Mesothelial cell of epicardium (in vitro differentiated cells): ENCODE measurements at regions not wholly inside any gene's neighbourhood (a gene's known extent, or its start where the extent isn't known, plus 50 kb on each side); places are given as distances from the start of the nearest gene placed in this dataset.

Experiments
- DNase-seq, 2 experiments: peaks; one replicate each; pipeline ENCODE4 v3.0.0; 2021; ENCODE audit warnings: low spot score in 2 of 2; ENCODE audit not compliant: unreplicated experiment in 2 of 2
- H3K27ac Mint-ChIP-seq: 2 replicates; pipeline ENCODE4 v1.8.0; 2021; ENCODE audit warnings: mixed read lengths
- H3K27me3 Mint-ChIP-seq: 2 replicates; pipeline ENCODE4 v1.8.0; 2021; ENCODE audit warnings: low read depth, mixed read lengths
- H3K36me3 Mint-ChIP-seq: 2 replicates; pipeline ENCODE4 v1.8.0; 2021; ENCODE audit warnings: mixed read lengths
- H3K4me1 Mint-ChIP-seq: 2 replicates; pipeline ENCODE4 v1.8.0; 2021; ENCODE audit warnings: mixed read lengths
- H3K4me3 Mint-ChIP-seq: 2 replicates; pipeline ENCODE4 v1.8.0; 2021; ENCODE audit warnings: mild to moderate bottlenecking, moderate library complexity, mixed read lengths
- H3K9me3 Mint-ChIP-seq: 2 replicates; pipeline ENCODE4 v1.8.0; 2021; ENCODE audit warnings: mixed read lengths
- TF ChIP-seq, protein P1 (sequence below): fragments of 200-600 bp; sonication (generic); IDR thresholded peaks from one replicate; pipeline ENCODE4 v1.5.0; 2021; ENCODE audit warnings: antibody characterized with exemption; ENCODE audit not compliant: unreplicated experiment

DNA sequence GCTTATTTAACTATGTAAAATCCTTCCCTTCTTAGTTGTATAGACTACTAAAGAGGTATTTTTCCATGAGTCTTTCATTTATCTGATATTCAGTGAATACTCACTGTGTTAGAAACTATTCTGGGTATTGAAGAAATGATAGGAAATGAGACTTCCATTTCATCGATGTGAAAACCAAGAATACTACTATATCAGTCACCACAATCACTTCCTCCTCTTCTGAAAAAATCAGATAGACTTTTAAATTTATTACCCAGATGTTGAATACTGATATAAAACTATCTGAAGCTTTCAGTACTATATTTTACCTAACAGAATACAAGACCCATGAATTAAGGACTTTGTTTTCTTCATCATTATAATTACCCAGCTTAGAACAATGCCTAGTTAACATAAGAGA, 1801.1 kb upstream of the CELF4 start:
- DNase-seq = no peak
- Mint-ChIP-seq H3K27me3 (no peaks in the 10 kb centered on the region), H3K4me3 (no peak overlapping the region), H3K9me3 (peaks cover 16% of the 10 kb centered on the region), H3K27ac (no peak overlapping the region), H3K36me3 (no peaks in the 10 kb centered on the region), H3K4me1 (no peaks in the 10 kb centered on the region)
- TF ChIP-seq, protein P1, sequence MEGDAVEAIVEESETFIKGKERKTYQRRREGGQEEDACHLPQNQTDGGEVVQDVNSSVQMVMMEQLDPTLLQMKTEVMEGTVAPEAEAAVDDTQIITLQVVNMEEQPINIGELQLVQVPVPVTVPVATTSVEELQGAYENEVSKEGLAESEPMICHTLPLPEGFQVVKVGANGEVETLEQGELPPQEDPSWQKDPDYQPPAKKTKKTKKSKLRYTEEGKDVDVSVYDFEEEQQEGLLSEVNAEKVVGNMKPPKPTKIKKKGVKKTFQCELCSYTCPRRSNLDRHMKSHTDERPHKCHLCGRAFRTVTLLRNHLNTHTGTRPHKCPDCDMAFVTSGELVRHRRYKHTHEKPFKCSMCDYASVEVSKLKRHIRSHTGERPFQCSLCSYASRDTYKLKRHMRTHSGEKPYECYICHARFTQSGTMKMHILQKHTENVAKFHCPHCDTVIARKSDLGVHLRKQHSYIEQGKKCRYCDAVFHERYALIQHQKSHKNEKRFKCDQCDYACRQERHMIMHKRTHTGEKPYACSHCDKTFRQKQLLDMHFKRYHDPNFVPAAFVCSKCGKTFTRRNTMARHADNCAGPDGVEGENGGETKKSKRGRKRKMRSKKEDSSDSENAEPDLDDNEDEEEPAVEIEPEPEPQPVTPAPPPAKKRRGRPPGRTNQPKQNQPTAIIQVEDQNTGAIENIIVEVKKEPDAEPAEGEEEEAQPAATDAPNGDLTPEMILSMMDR = no peak

DNA sequence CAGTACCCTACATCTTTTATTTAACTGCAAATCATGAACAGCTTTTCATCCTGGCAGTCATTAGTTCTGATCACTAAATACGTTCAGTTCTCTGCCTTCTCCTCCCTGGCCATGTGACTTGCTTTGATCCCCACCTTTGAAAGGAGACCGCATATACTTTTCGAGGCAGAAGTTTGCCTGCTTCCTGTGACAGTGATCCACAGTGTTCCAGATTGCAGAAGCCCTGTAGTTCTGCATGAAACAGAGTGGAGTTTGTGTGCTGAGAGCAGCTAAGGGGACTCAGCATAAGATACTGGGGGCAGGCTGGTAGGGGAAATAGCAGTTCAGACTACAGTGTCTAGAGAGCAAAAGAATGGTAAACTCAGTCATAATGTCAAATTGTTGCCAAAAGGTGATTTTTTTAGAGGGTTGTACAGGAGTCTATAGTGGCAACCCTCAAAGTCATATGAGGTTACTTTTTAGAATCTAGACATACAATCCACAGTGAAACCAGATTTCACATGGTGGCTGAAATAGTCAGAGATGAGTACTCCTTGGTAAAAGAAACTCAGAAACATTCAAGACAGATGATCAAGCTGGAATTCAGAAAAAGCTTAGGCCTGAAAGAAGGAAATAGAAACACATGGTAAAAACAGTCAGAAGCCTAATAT, 1800.4 kb upstream of the CELF4 start:
- TF ChIP-seq, protein P1 = no peak
- Mint-ChIP-seq H3K9me3 (peaks cover 12% of the 10 kb centered on the region), H3K36me3 (no peaks in the 10 kb centered on the region), H3K4me3 (no peak overlapping the region), H3K27me3 (no peaks in the 10 kb centered on the region), H3K27ac (no peak overlapping the region), H3K4me1 (no peaks in the 10 kb centered on the region)
- no peak for DNase-seq

DNA sequence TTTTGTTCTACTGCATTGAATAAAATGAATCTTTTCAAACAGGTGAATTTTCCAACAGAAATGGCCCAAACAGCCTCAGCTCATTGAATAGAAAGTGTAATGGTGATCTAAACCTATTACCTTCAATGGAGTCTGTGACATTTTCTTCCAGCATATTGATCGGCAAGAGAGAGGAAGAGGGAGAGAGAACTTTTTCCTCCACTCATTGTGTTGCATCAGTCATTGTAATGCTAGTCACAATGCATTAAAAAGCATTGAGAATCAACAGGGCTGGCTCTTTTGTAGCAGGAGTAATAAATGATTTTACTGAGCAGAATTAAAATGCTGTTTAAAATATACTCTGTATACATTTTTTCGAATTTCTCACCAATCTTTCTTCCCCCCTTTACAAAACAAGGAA, 1794.5 kb upstream of the CELF4 start:
- H3K4me3 Mint-ChIP-seq = no peak overlapping the region
- H3K4me1 Mint-ChIP-seq = no peaks in the 10 kb centered on the region
- H3K36me3 Mint-ChIP-seq = no peaks in the 10 kb centered on the region
- no peak overlapping the region for H3K27ac Mint-ChIP-seq
- H3K27me3 Mint-ChIP-seq = no peaks in the 10 kb centered on the region
- H3K9me3 Mint-ChIP-seq = peaks cover 3% of the 10 kb centered on the region
- DNase-seq = no peak
- TF ChIP-seq, protein P1 = no peak

GRCh38 chr18:39359636-39360035, 1794.0 kb upstream of the CELF4 start:
- Mint-ChIP-seq H3K9me3 (peaks cover 3% of the 10 kb centered on the region), H3K36me3 (no peaks in the 10 kb centered on the region), H3K27ac (no peak overlapping the region), H3K27me3 (no peaks in the 10 kb centered on the region), H3K4me1 (no peaks in the 10 kb centered on the region), H3K4me3 (no peak overlapping the region)
- TF ChIP-seq, protein P1 = no peak
- no peak for DNase-seq

DNA sequence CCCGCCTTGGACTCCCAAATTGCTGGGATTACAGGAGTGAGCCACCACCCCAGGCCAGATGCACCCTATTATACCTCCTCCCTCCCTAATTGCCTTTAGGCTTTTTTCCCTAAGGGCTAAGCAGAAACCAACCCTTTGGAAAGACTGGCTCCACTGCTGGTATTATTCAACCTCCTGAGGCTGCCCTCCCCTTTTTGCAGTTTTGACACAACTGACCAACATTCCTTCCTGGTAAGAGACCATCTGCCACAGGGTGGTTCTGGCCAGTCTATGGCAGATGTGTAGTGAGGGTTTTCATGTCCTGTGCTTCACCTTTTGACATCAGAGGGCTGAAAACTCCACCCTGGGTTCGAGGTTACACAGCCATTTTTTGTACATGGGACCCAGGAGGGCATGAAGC, 1785.3 kb upstream of the CELF4 start:
- no peaks in the 10 kb centered on the region for H3K27me3 Mint-ChIP-seq
- TF ChIP-seq, protein P1 = no peak
- DNase-seq = no peak
- H3K4me1 Mint-ChIP-seq = peaks cover 9% of the 10 kb centered on the region
- no peaks in the 10 kb centered on the region for H3K9me3 Mint-ChIP-seq
- no peak overlapping the region for H3K27ac Mint-ChIP-seq
- no peak overlapping the region for H3K4me3 Mint-ChIP-seq
- no peaks in the 10 kb centered on the region for H3K36me3 Mint-ChIP-seq

DNA sequence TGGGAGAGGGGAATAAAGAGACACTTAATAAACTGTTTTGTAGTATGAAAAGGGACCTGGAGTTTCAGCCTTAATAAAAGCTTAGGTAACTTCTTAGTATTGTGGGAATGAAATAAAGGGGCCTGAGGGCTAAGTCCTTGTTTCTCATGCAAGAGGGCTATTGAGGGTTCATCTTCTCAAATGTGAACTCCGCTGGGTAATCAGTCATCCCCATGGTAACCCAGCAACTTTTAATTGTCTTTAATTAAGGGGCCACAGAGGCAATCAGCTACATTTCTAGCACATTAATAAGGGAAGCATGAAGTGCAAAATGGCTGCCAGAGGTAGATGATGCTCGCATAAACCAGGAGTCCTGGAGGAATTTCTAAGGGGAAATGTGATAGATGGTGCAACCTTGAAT, 1784.2 kb upstream of the CELF4 start:
- Mint-ChIP-seq H3K27ac (no peak overlapping the region), H3K36me3 (no peaks in the 10 kb centered on the region), H3K4me3 (no peak overlapping the region), H3K9me3 (no peaks in the 10 kb centered on the region), H3K4me1 (peaks cover 12% of the 10 kb centered on the region), H3K27me3 (no peaks in the 10 kb centered on the region)
- no peak for DNase-seq
- TF ChIP-seq, protein P1 = no peak
